ENCODE measurements at regions not wholly inside any gene's neighbourhood (a gene's known extent, or its start where the extent isn't known, plus 50 kb on each side); places are given as distances from the start of the nearest gene placed in this dataset.

DNA sequence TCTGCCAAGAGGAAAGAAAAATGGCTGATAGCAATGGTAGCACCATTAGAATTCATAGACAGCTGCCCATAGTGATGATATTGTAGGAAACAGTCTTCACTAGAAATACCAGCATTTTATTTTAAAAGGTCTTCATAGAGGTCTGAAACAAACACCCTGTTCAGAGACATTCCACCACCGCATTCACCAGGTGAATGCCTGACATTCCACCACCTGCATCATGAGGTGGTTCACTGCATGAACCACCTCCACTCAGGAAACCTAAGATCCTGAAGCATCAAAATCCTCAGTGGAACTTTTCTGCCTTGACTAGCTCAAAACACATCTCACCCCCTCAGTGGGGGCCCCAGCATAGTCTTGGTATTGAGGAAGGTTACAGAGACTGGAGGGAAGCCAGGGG lies 91.5 kb upstream of the COX10 start:
- no peak for DNase-seq (ENCODE audit: low read depth)
- ChIA-PET CTCF (no interaction called here), POLR2A (no interaction called here)
- no peaks in the 10 kb centered on the region; the same call in 1 of the 2 replicates for H3K27me3 ChIP-seq (ENCODE audit: control insufficient read depth, insufficient read depth, low read length)
- no peak overlapping the region for H3K4me3 ChIP-seq (ENCODE audit: low read depth, low read length)
- H3K36me3 ChIP-seq (ENCODE audit: control insufficient read depth, insufficient read depth, low read length): no peaks in the 10 kb centered on the region
- TF ChIP-seq CTCF (IDR thresholded peaks at IDR 0.05; ENCODE audit: insufficient read depth, low read depth, low read length): no peak

- H3K27me3 ChIP-seq (ENCODE audit: control insufficient read depth, insufficient read depth, low read length): no peaks in the 10 kb centered on the region
- no peak for DNase-seq (ENCODE audit: low read depth)
- ChIA-PET CTCF (no interaction called here), POLR2A (no interaction called here)
- TF ChIP-seq CTCF (IDR thresholded peaks at IDR 0.05; ENCODE audit: insufficient read depth, low read depth, low read length): no peak
- H3K4me3 ChIP-seq (ENCODE audit: low read depth, low read length): no peak overlapping the region
- no peaks in the 10 kb centered on the region for H3K36me3 ChIP-seq (ENCODE audit: control insufficient read depth, insufficient read depth, low read length)
Measured at GRCh38 chr17:13978478-13978877, 90.8 kb upstream of the COX10 start.

GRCh38 chr17:13981881-13982280 lies 87.4 kb upstream of the COX10 start:
- DNase-seq (ENCODE audit: low read depth): no peak
- ChIA-PET CTCF (interaction anchor here (0.6 kb wide), 2 partner anchors 286 to 536 kb away, joined by 3 read pairs; no protein-coding TSS in a partner anchor), POLR2A (no interaction called here)
- H3K36me3 ChIP-seq (ENCODE audit: control insufficient read depth, insufficient read depth, low read length): no peaks in the 10 kb centered on the region
- no peak for TF ChIP-seq CTCF (IDR thresholded peaks at IDR 0.05; ENCODE audit: insufficient read depth, low read depth, low read length)
- H3K4me3 ChIP-seq (ENCODE audit: low read depth, low read length): no peak overlapping the region
- H3K27me3 ChIP-seq (ENCODE audit: control insufficient read depth, insufficient read depth, low read length): no peaks in the 10 kb centered on the region

DNA sequence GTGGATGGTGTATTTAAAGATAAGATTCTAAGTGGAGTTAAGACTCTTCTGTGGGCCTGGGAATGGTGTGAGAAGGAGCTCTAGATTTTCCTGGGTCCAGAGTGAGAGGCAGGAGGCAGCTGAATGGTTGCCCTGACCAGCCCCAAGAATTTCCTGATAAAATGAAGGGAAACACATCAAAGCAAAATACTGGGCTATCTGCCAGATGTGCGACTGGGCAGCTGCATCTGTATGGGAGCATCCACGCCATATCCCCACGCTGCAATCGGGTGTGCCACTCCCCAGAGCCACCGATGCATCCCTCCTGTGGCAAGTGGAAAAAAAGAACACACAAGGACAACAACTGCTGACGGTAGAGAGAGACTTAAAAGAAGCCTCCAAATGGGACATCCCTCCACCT lies 84.3 kb upstream of the COX10 start:
- no peaks in the 10 kb centered on the region for H3K27me3 ChIP-seq (ENCODE audit: control insufficient read depth, insufficient read depth, low read length)
- POLR2A ChIA-PET: interaction anchor here (0.6 kb wide), 1 partner anchor 12 kb away, joined by 3 read pairs; no protein-coding TSS in a partner anchor
- no peak for TF ChIP-seq CTCF (IDR thresholded peaks at IDR 0.05; ENCODE audit: insufficient read depth, low read depth, low read length)
- CTCF ChIA-PET: interaction anchor here (0.8 to 1.1 kb wide), 2 partner anchors 8 to 27 kb away, joined by 3 to 6 read pairs; no protein-coding TSS in a partner anchor
- no peak for DNase-seq (ENCODE audit: low read depth)
- no peaks in the 10 kb centered on the region for H3K36me3 ChIP-seq (ENCODE audit: control insufficient read depth, insufficient read depth, low read length)
- H3K4me3 ChIP-seq (ENCODE audit: low read depth, low read length): no peak overlapping the region

DNA sequence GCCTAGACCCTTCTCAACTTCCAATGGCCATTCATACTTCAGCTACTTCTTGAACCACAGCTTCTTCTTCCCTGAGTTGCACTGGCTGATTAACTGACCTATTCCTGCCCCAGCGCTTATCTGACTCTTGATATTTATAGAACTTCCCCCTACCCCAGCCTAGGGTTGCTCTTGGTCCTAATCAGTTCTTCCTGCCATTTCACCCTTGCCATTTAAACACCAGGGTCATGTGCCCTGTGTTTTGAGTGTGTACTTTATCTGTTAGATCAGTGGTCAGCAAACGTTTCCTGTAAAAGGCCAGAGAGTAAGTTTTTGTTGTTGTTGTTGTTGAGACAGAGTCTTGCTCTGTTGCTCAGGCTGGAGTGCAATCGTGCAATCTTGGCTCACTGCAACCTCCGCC lies 82.4 kb upstream of the COX10 start:
- DNase-seq (ENCODE audit: low read depth): no peak
- ChIA-PET POLR2A (no interaction called here), CTCF (no interaction called here)
- Histone ChIP-seq H3K4me3 (ENCODE audit: low read depth, low read length) (no peak overlapping the region), H3K27me3 (ENCODE audit: control insufficient read depth, insufficient read depth, low read length) (no peaks in the 10 kb centered on the region), H3K36me3 (ENCODE audit: control insufficient read depth, insufficient read depth, low read length) (no peaks in the 10 kb centered on the region)
- no peak for TF ChIP-seq CTCF (IDR thresholded peaks at IDR 0.05; ENCODE audit: insufficient read depth, low read depth, low read length)

Data from BJ (cell line).